Endothelial cell of umbilical vein (primary cell): ENCODE measurements at regions not wholly inside any gene's neighbourhood (a gene's known extent, or its start where the extent isn't known, plus 50 kb on each side); places are given as distances from the start of the nearest gene placed in this dataset.

ENCODE experiments used
- BruUV-seq: library from RNA; stranded (reverse); fragments of 400-500 nt; replicated peaks from 2 replicates; lab custom pipeline; 2021; lab: Mats Ljungman, UMichigan
- CTCF ChIA-PET: fragments of 300-600, 350-600 bp; sonication (Branson Sonifier 250); formaldehyde crosslinking; loops from one replicate; lab custom pipeline; 2021; ENCODE audit warnings: antibody characterized with exemption, inconsistent platforms; lab: Charles Lee
- POLR2A ChIA-PET: fragments of 300-600, 350-600 bp; sonication (Branson Sonifier 250); formaldehyde crosslinking; loops from one replicate; lab custom pipeline; 2021; ENCODE audit warnings: antibody characterized with exemption, inconsistent platforms; lab: Charles Lee
- DNase-seq: peaks from one replicate; pipeline ENCODE4 v3.0.0-alpha.2; 2011; ENCODE audit warnings: low read depth, low spot score
- FAIRE-seq: peaks from 2 replicates; lab custom pipeline; 2011; peaks lifted over from hg19 to GRCh38; lab: Jason Lieb, UNC
- H2AFZ ChIP-seq: 2 replicates; pipeline ENCODE4 v1.6.0; 2012; ENCODE audit warnings: low read depth, low read length, control low read depth, inconsistent platforms
- H3K27ac ChIP-seq: 2 replicates; pipeline ENCODE4 v1.5.1; 2011; ENCODE audit warnings: low read depth, mild to moderate bottlenecking, control low read depth, low read length, moderate library complexity; ENCODE audit not compliant: insufficient read depth
- H3K27me3 ChIP-seq, 2 experiments: 2 replicates each; pipeline versions ENCODE4 v1.6.0 to v1.6.1; 2011; ENCODE audit warnings: low read length in 2 of 2, mixed read lengths in 1 of 2; ENCODE audit not compliant: control insufficient read depth in 2 of 2, insufficient read depth in 2 of 2
- H3K36me3 ChIP-seq, 2 experiments: 2 replicates in 1 of 2; 3 replicates in 1 of 2; pipeline ENCODE4 v1.5.1; 2011; ENCODE audit warnings: low read length in 2 of 2, mild to moderate bottlenecking in 1 of 2, moderate library complexity in 1 of 2; ENCODE audit not compliant: control insufficient read depth in 2 of 2, insufficient read depth in 2 of 2; ENCODE audit errors: extremely low read depth in 1 of 2
- H3K4me1 ChIP-seq: 3 replicates; pipeline ENCODE4 v1.5.1; 2011; ENCODE audit warnings: mild to moderate bottlenecking, low read length; ENCODE audit not compliant: control insufficient read depth, insufficient read depth; ENCODE audit errors: extremely low read depth
- H3K4me2 ChIP-seq: 2 replicates; pipeline ENCODE4 v1.6.1; 2011; ENCODE audit warnings: low read length, control low read depth, mixed read lengths; ENCODE audit not compliant: insufficient read depth
- H3K4me3 ChIP-seq, 3 experiments: fragments of 200-600 bp in 1 of 3; sonication (generic), shearing (Covaris generic) in 1 of 3; replicated peaks in 1 of 3; 2 replicates each; pipeline ENCODE4 v1.5.1; 2011 to 2016; ENCODE audit warnings: control low read depth in 3 of 3, low read length in 3 of 3, mild to moderate bottlenecking in 2 of 3, inconsistent platforms in 1 of 3, low read depth in 1 of 3, moderate library complexity in 1 of 3; ENCODE audit not compliant: insufficient read depth in 1 of 3
- H3K79me2 ChIP-seq: 2 replicates; pipeline ENCODE4 v1.6.0; 2012; ENCODE audit warnings: low read length, inconsistent platforms; ENCODE audit not compliant: control insufficient read depth, insufficient read depth
- H3K9ac ChIP-seq: replicated peaks from 2 replicates; pipeline ENCODE3; 2011; ENCODE audit warnings: low read length, control low read depth; ENCODE audit not compliant: insufficient read depth; ENCODE audit errors: extremely low read depth
- H3K9me1 ChIP-seq: replicated peaks from 3 replicates; pipeline ENCODE4 v1.6.0; 2011; ENCODE audit warnings: mild to moderate bottlenecking, low read length; ENCODE audit not compliant: control insufficient read depth, insufficient read depth; ENCODE audit errors: extremely low read depth
- H3K9me3 ChIP-seq: replicated peaks from 2 replicates; pipeline ENCODE4 v1.5.1; 2012; ENCODE audit warnings: low read length, inconsistent platforms; ENCODE audit not compliant: control insufficient read depth, insufficient read depth
- H4K20me1 ChIP-seq: replicated peaks from 2 replicates; pipeline ENCODE3; 2011; ENCODE audit warnings: mild to moderate bottlenecking, low read length; ENCODE audit not compliant: control insufficient read depth, insufficient read depth; ENCODE audit errors: extremely low read depth
- CTCF ChIP-seq, 2 donors: IDR thresholded peaks; 1 replicate in 1 of 2; 2 replicates in 1 of 2; pipeline ENCODE4 v1.5.1; 2011; ENCODE audit warnings: low read length in 2 of 2, mild to moderate bottlenecking in 2 of 2, moderate library complexity in 2 of 2, control low read depth in 1 of 2, inconsistent platforms in 1 of 2, low read depth in 1 of 2; ENCODE audit not compliant: insufficient read depth in 1 of 2; ENCODE audit errors: extremely low read depth in 1 of 2
- EZH2 ChIP-seq: IDR thresholded peaks from 2 replicates; pipeline ENCODE4 v1.6.1; 2012; ENCODE audit warnings: borderline replicate concordance, low read depth, mild to moderate bottlenecking, moderate library complexity, low read length, inconsistent platforms; ENCODE audit not compliant: severe bottlenecking
- FOS ChIP-seq: IDR thresholded peaks from 2 replicates; pipeline ENCODE4 v1.6.1; 2011; ENCODE audit warnings: mild to moderate bottlenecking, low read length, moderate library complexity, borderline replicate concordance; ENCODE audit not compliant: insufficient read depth
- GATA2 ChIP-seq: IDR thresholded peaks from 2 replicates; pipeline ENCODE4 v1.7.0; 2011; ENCODE audit warnings: low read depth, mild to moderate bottlenecking, moderate library complexity, mixed read lengths, low read length; ENCODE audit not compliant: insufficient read length, insufficient read depth
- JUN ChIP-seq: IDR thresholded peaks from 2 replicates; pipeline ENCODE4 v1.6.1; 2011; ENCODE audit warnings: borderline replicate concordance, low read depth; ENCODE audit not compliant: insufficient read length, insufficient read depth
- MAX ChIP-seq: IDR thresholded peaks from 2 replicates; pipeline ENCODE4 v1.6.1; 2011; ENCODE audit not compliant: insufficient read depth, insufficient read length
- MYC ChIP-seq: IDR thresholded peaks from one replicate; pipeline ENCODE4 v1.6.1; 2011; ENCODE audit warnings: mild to moderate bottlenecking, low read depth, low read length
- POLR2A ChIP-seq: IDR thresholded peaks from 2 replicates; pipeline ENCODE4 v1.6.1; 2012; ENCODE audit warnings: low read depth, mild to moderate bottlenecking, control low read depth, low read length
- POLR2AphosphoS5 ChIP-seq: IDR thresholded peaks from 2 replicates; pipeline ENCODE4 v1.6.1; 2012; ENCODE audit warnings: low read depth, mild to moderate bottlenecking, control low read depth, low read length, moderate library complexity; ENCODE audit not compliant: insufficient read depth
- dilution Hi-C: fragments of 300-500 bp; cut with MboI; formaldehyde crosslinking; loops from one replicate; pipeline ENCODE4 v1.15.0; 2019; ENCODE audit warnings: low sequenced_read_pairs; ENCODE audit not compliant: extremely low pct_ligation_motif_present
- intact Hi-C: fragments of 100-400 bp; cut with micrococcal nuclease; formaldehyde crosslinking; loops from one replicate; pipeline ENCODE4 v1.10.0; 2022

- H3K27ac ChIP-seq: no peak overlapping the region
- TF ChIP-seq POLR2A (no peak), JUN (no peak), CTCF (IDR thresholded peaks at IDR 0.05; ENCODE audit: extremely low read depth in 1 of 2, insufficient read depth in 1 of 2, low read depth in 1 of 2, low read length in 2 of 2) (no peak), FOS (no peak), MYC (no peak), POLR2AphosphoS5 (no peak), MAX (no peak), GATA2 (no peak), EZH2 (no peak)
Measured at GRCh38 chr5:71807909-71808308, 88.8 kb downstream of the CARTPT start.

More at GRCh38 chr5:71807909-71808308, 88.8 kb downstream of the CARTPT start:
- Histone ChIP-seq H3K27me3 (peaks cover 30 to 44% of the 10 kb centered on the region in 2 experiments), H3K4me1 (no peaks in the 10 kb centered on the region), H3K36me3 (no peaks in the 10 kb centered on the region), H3K9me3 (no peaks in the 10 kb centered on the region), H3K4me2 (no peak overlapping the region), H3K9ac (no peak overlapping the region), H3K4me3 (no peak overlapping the region), H3K9me1 (no peaks in the 10 kb centered on the region), H3K79me2 (no peaks in the 10 kb centered on the region), H4K20me1 (no peaks in the 10 kb centered on the region), H2AFZ (no peak overlapping the region)
- ChIA-PET POLR2A (no interaction called here), CTCF (interaction anchor here (1.7 kb wide), 1 partner anchor 24 kb away, joined by 4 read pairs; no protein-coding TSS in a partner anchor)
- intact Hi-C loops (no loop called here), dilution Hi-C loops (no loop called here)
- no TSS peak for BruUV-seq
- no peak for FAIRE-seq
- no peak for DNase-seq
